Ovary (tissue), 7 donors: ENCODE measurements at regions not wholly inside any gene's neighbourhood (a gene's known extent, or its start where the extent isn't known, plus 50 kb on each side); places are given as distances from the start of the nearest gene placed in this dataset.

Source experiments
- DNase-seq, 5 donors: peaks; one replicate each; pipeline ENCODE4 v3.0.0-alpha.2; 2019 to 2020
- H3K27ac ChIP-seq, 2 donors: fragments of 200-600 bp; one replicate each; pipeline versions ENCODE4 v1.5.1 to v1.8.0; 2019 to 2022
- H3K27me3 ChIP-seq: fragments of 200-600 bp; one replicate; pipeline ENCODE4 v1.8.0; 2022
- H3K36me3 ChIP-seq: fragments of 200-600 bp; sonication (generic); one replicate; pipeline ENCODE4 v1.5.1; 2019
- H3K4me1 ChIP-seq: one replicate; pipeline ENCODE4 v1.8.1; 2013; ENCODE audit warnings: mild to moderate bottlenecking, moderate library complexity; ENCODE audit not compliant: insufficient read depth
- H3K4me3 ChIP-seq: fragments of 200-600 bp; sonication (generic); one replicate; pipeline ENCODE4 v1.5.1; 2017
- H3K9me3 ChIP-seq, 2 donors: fragments of 200-600 bp in 1 of 2; sonication (generic) in 1 of 2; one replicate each; pipeline versions ENCODE4 v1.5.1 to v1.8.1; 2013 to 2019; ENCODE audit warnings: mild to moderate bottlenecking in 1 of 2, moderate library complexity in 1 of 2
- CTCF ChIP-seq, 3 donors: fragments of 450-650 bp in 2 of 3; fragments of 200-600 bp in 1 of 3; IDR thresholded peaks; one replicate each; pipeline versions ENCODE4 v1.5.1 to v1.8.0; 2016 to 2022; ENCODE audit warnings: antibody characterized with exemption in 3 of 3, mild to moderate bottlenecking in 1 of 3
- EP300 ChIP-seq: sonication (generic); formaldehyde crosslinking; IDR thresholded peaks from one replicate; pipeline ENCODE4 v1.6.1; 2017; ENCODE audit warnings: antibody characterized with exemption
- POLR2A ChIP-seq: fragments of 450-650 bp; IDR thresholded peaks from one replicate; pipeline ENCODE4 v1.6.1; 2017; ENCODE audit warnings: antibody characterized with exemption, mild to moderate bottlenecking, moderate library complexity
- WGBS, 3 donors: extraction: QIAGEN DNeasy Blood & Tissue Kit in 1 of 3; methylation state at CpG; one replicate each; pipeline versions ENCODE4 v1.1.5 to v1.1.7; 2013 to 2017; 5-methylcytosine and 5-hydroxymethylcytosine counted together
- intact Hi-C, 4 donors: fragments of 100-400 bp; cut with DNase I; formaldehyde crosslinking; loops; one replicate each; pipeline versions ENCODE4 v1.11.0 to v1.15.1; 2022 to 2023
- donor health status: DM: no; HTN: no; CAD: no; lungs with moderate emphysema.
- donor health status: DM: no; HTN: no; CAD: no.
- donor health status: Bipolar disorder and iron deficiency.
- donor health status: DM: no; HTN: no; CAD: no.
- donor health status: DM: yes; HTN: yes; CAD: no.

- Histone ChIP-seq H3K9me3 (no peaks in the 10 kb centered on the region), H3K27me3 (no peaks in the 10 kb centered on the region), H3K27ac (no peak overlapping the region), H3K4me1 (no peaks in the 10 kb centered on the region), H3K4me3 (no peak overlapping the region), H3K36me3 (no peaks in the 10 kb centered on the region)
- WGBS, 3 donors = 48 to 57% (median 54%) methylated on average over 2 of the region's 2 CpGs
- DNase-seq = no peak
- intact Hi-C loops = loop anchor here in 1 of 4 donors (2.0 kb wide), 1 partner anchor 279 kb away; no protein-coding TSS in a partner anchor
- no peak for TF ChIP-seq CTCF (IDR thresholded peaks at IDR 0.05)
- no peak for TF ChIP-seq EP300
- TF ChIP-seq POLR2A = no peak
Observed at GRCh38 chr1:177377866-177378265, 207.1 kb downstream of the BRINP2 start.

GRCh38 chr1:177368255-177368654 is 197.5 kb downstream of the BRINP2 start:
- Histone ChIP-seq H3K27me3 (no peaks in the 10 kb centered on the region), H3K4me3 (no peak overlapping the region), H3K9me3 (no peaks in the 10 kb centered on the region), H3K36me3 (no peaks in the 10 kb centered on the region), H3K27ac (no peak overlapping the region), H3K4me1 (no peaks in the 10 kb centered on the region)
- intact Hi-C loops = no loop called here
- no peak for DNase-seq
- TF ChIP-seq EP300 (no peak), CTCF (IDR thresholded peaks at IDR 0.05) (no peak), POLR2A (no peak)

DNA sequence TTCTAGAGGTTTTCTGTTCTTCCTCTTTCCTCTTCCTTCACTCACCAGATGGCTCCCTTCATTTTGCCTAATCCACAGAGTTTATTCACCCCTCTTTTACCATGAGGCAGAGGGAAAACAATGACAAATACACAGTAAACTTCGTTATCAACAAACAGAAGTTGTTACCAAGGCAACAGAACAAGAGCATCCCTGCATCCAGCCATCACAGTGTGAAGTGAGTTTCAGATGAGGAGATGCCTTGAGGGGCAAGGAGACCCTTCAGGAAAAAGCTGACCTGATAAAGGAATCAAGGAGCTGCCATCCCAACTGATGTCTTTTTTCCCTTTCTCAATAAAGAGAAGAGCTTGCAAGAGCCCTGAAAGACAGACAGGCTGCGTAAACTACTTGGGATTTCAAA is 195.3 kb downstream of the BRINP2 start:
- WGBS, 3 donors = 53 to 62% (median 55%) methylated on average over 2 of the region's 2 CpGs
- no peaks in the 10 kb centered on the region for H3K9me3 ChIP-seq
- H3K4me3 ChIP-seq = no peak overlapping the region
- no peaks in the 10 kb centered on the region for H3K27me3 ChIP-seq
- intact Hi-C loops = no loop called here
- H3K27ac ChIP-seq = no peak overlapping the region
- H3K36me3 ChIP-seq = no peaks in the 10 kb centered on the region
- TF ChIP-seq EP300 = no peak
- TF ChIP-seq CTCF (IDR thresholded peaks at IDR 0.05) = no peak
- no peak for TF ChIP-seq POLR2A
- DNase-seq = no peak
- no peaks in the 10 kb centered on the region for H3K4me1 ChIP-seq

DNA sequence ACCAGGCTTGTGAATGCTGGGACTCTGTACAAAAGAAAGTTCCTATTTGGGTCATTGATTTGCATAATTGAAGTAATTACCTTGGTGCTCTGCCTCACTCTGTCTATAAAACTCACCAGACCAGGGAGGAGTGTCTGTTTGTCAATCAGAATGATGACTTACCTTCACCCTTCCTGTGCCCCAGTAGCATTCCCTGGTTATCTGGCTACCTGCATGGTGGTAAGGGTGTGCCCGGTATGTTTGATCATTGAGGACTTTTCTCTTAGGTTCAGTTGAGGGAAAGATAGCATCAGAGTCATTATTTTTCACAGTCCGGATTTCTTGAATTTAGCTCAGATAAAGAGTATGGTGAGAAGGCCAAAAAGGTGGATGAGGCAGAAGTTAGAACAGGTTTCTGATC is 190.0 kb downstream of the BRINP2 start:
- no peak overlapping the region for H3K27ac ChIP-seq
- no peaks in the 10 kb centered on the region for H3K9me3 ChIP-seq
- no peaks in the 10 kb centered on the region for H3K36me3 ChIP-seq
- no peaks in the 10 kb centered on the region for H3K4me1 ChIP-seq
- no peak for DNase-seq
- H3K27me3 ChIP-seq = no peaks in the 10 kb centered on the region
- TF ChIP-seq EP300 (no peak), POLR2A (no peak), CTCF (IDR thresholded peaks at IDR 0.05) (no peak)
- 91 to 94% (median 91%) methylated on average over 2 of the region's 2 CpGs for WGBS, 3 donors
- H3K4me3 ChIP-seq = no peak overlapping the region
- intact Hi-C loops = no loop called here
